ENCODE measurements at regions not wholly inside any gene's neighbourhood (a gene's known extent, or its start where the extent isn't known, plus 50 kb on each side); places are given as distances from the start of the nearest gene placed in this dataset.

GRCh38 chr16:56140645-56141044 lies 50.6 kb upstream of the GNAO1 start:
- DNase-seq: no peak

GRCh38 chr16:56137269-56137668 lies 54.0 kb upstream of the GNAO1 start:
- no peak for DNase-seq

- DNase-seq: no peak
Observed at GRCh38 chr16:56136256-56136655, 55.0 kb upstream of the GNAO1 start.

GRCh38 chr16:56134790-56135189 lies 56.5 kb upstream of the GNAO1 start:
- DNase-seq: no peak

GRCh38 chr16:56125922-56126321 lies 65.4 kb upstream of the GNAO1 start:
- no peak for DNase-seq

- no peak for DNase-seq
Observed at GRCh38 chr16:56122251-56122650, 69.0 kb upstream of the GNAO1 start.

- DNase-seq: peak; percentile 3
Observed at GRCh38 chr16:56121156-56121500, 70.2 kb upstream of the GNAO1 start.

GRCh38 chr16:56120447-56121155 lies 70.7 kb upstream of the GNAO1 start:
- DNase-seq: no peak

- DNase-seq: peak; percentile 71
Observed at GRCh38 chr16:56119133-56119532, 72.2 kb upstream of the GNAO1 start.

GRCh38 chr16:56116577-56116964 lies 74.7 kb upstream of the GNAO1 start:
- DNase-seq: no peak

GRCh38 chr16:56115817-56116576 lies 75.3 kb upstream of the GNAO1 start:
- peak; percentile 5 for DNase-seq

- peak; percentile 19 for DNase-seq
Observed at GRCh38 chr16:56113223-56113622, 78.1 kb upstream of the GNAO1 start.

- peak; percentile 29 for DNase-seq
Observed at GRCh38 chr16:56111100-56111499, 80.2 kb upstream of the GNAO1 start.

GRCh38 chr16:56109994-56110393 lies 81.3 kb upstream of the GNAO1 start:
- DNase-seq: no peak

- DNase-seq: no peak
Observed at GRCh38 chr16:56109205-56109604, 82.1 kb upstream of the GNAO1 start.

- no peak for DNase-seq
Observed at GRCh38 chr16:56108724-56109123, 82.6 kb upstream of the GNAO1 start.

GRCh38 chr16:56108056-56108471 lies 83.2 kb upstream of the GNAO1 start:
- no peak for DNase-seq

- no peak for DNase-seq
Observed at GRCh38 chr16:56106527-56106926, 84.8 kb upstream of the GNAO1 start.

- DNase-seq: no peak
Observed at GRCh38 chr16:56102906-56103305, 88.4 kb upstream of the GNAO1 start.

GRCh38 chr16:56102183-56102686 lies 89.1 kb upstream of the GNAO1 start:
- no peak for DNase-seq

- DNase-seq: no peak
Observed at GRCh38 chr16:56101480-56101879, 89.8 kb upstream of the GNAO1 start.

GRCh38 chr16:56097306-56097705 lies 94.0 kb upstream of the GNAO1 start:
- DNase-seq: no peak

GRCh38 chr16:56094231-56094630 lies 97.1 kb upstream of the GNAO1 start:
- no peak for DNase-seq

GRCh38 chr16:56093055-56093454 lies 98.2 kb upstream of the GNAO1 start:
- DNase-seq: no peak

- no peak for DNase-seq
Observed at GRCh38 chr16:56090076-56090475, 101.2 kb upstream of the GNAO1 start.
